ENCODE measurements at regions not wholly inside any gene's neighbourhood (a gene's known extent, or its start where the extent isn't known, plus 50 kb on each side); places are given as distances from the start of the nearest gene placed in this dataset.
"Not testable (repeated sequence)": the region's sequence is repeated elsewhere in the genome, so short reads cannot be mapped to it uniquely, and the experiment has no call there.

- H3K36me3 ChIP-seq, result no peaks in the 10 kb centered on the region
- H3K9me3 ChIP-seq, result no peaks in the 10 kb centered on the region
- peaks cover 0 to 8% (median 0%) of the 10 kb centered on the region in 4 donors for H3K27me3 ChIP-seq
- no peak overlapping the region for H3K4me3 ChIP-seq
- DNase-seq (ENCODE audit: extremely low spot score), result no peak
- H3K4me1 ChIP-seq, result peaks cover 0 to 3% (median 2%) of the 10 kb centered on the region in 4 donors
- 80% methylated on average over 8 of the region's 8 CpGs for WGBS
- TF ChIP-seq EP300 (IDR thresholded peaks at IDR 0.05) (no peak), CTCF (IDR thresholded peaks at IDR 0.05) (no peak), POLR2AphosphoS5 (IDR thresholded peaks at IDR 0.05) (no peak), POLR2A (IDR thresholded peaks at IDR 0.05; ENCODE audit: low read depth) (no peak)
- intact Hi-C loops (cut with DNase I), result no loop called here
- no peak overlapping the region for H3K27ac ChIP-seq (replicated peaks in 1 of 4)
These were observed 53.9 kb upstream of the MCUR1 start for GRCh38 chr6:13868236-13868635.

- intact Hi-C loops (cut with DNase I), result no loop called here
- no peak for TF ChIP-seq POLR2A (IDR thresholded peaks at IDR 0.05; ENCODE audit: low read depth)
- TF ChIP-seq POLR2AphosphoS5 (IDR thresholded peaks at IDR 0.05), result no peak
- TF ChIP-seq EP300 (IDR thresholded peaks at IDR 0.05), result no peak
- TF ChIP-seq CTCF (IDR thresholded peaks at IDR 0.05), result no peak
- Histone ChIP-seq H3K9me3 (no peaks in the 10 kb centered on the region), H3K36me3 (no peaks in the 10 kb centered on the region), H3K4me1 (no peaks in the 10 kb centered on the region), H3K27ac (replicated peaks in 1 of 4) (no peak overlapping the region), H3K4me3 (no peak overlapping the region), H3K27me3 (peaks cover 0 to 12% (median 2%) of the 10 kb centered on the region in 4 donors)
- WGBS, result 96% methylated on average over 3 of the region's 3 CpGs
- no peak for DNase-seq (ENCODE audit: extremely low spot score)
These were observed 51.9 kb upstream of the MCUR1 start for GRCh38 chr6:13866301-13866700.

- Histone ChIP-seq H3K4me3 (no peak overlapping the region), H3K9me3 (no peaks in the 10 kb centered on the region), H3K27me3 (peaks cover 0 to 22% (median 9%) of the 10 kb centered on the region in 4 donors), H3K4me1 (peaks cover under 1 to 3% (median 2%) of the 10 kb centered on the region in 4 donors), H3K36me3 (no peaks in the 10 kb centered on the region), H3K27ac (replicated peaks in 1 of 4) (no peak overlapping the region)
- TF ChIP-seq POLR2AphosphoS5 (IDR thresholded peaks at IDR 0.05), result no peak
- no peak for TF ChIP-seq CTCF (IDR thresholded peaks at IDR 0.05)
- no peak for TF ChIP-seq EP300 (IDR thresholded peaks at IDR 0.05)
- TF ChIP-seq POLR2A (IDR thresholded peaks at IDR 0.05; ENCODE audit: low read depth), result no peak
- 50% methylated on average over 2 of the region's 2 CpGs for WGBS
- no peak for DNase-seq (ENCODE audit: extremely low spot score)
- intact Hi-C loops (cut with DNase I), result no loop called here
These were observed 50.8 kb upstream of the MCUR1 start for GRCh38 chr6:13865141-13865540.

GRCh38 chr6:13864669-13865068, 50.3 kb upstream of the MCUR1 start:
- DNase-seq (ENCODE audit: extremely low spot score); H3K36me3 ChIP-seq; intact Hi-C loops (cut with DNase I); H3K4me3 ChIP-seq; H3K9me3 ChIP-seq; H3K4me1 ChIP-seq; H3K27ac ChIP-seq (replicated peaks in 1 of 4): not testable (repeated sequence)
- peaks cover 0 to 27% (median 13%) of the 10 kb centered on the region in 4 donors for H3K27me3 ChIP-seq
- 54% methylated on average over 2 of the region's 2 CpGs for WGBS
